HepG2 (cell line): ENCODE measurements at regions not wholly inside any gene's neighbourhood (a gene's known extent, or its start where the extent isn't known, plus 50 kb on each side); places are given as distances from the start of the nearest gene placed in this dataset.

Experiments used
- ELF1 ChIP-seq: sonication (generic); formaldehyde crosslinking; IDR thresholded peaks from 2 replicates; pipeline ENCODE4 v1.4.0; 2020; ENCODE audit warnings: missing genetic modification reagents
- EP300 ChIP-seq, 3 experiments: sonication (generic) in 1 of 3; formaldehyde crosslinking in 1 of 3; IDR thresholded peaks; 2 replicates each; pipeline versions ENCODE4 v1.5.1 to v1.6.1; 2011 to 2020; ENCODE audit warnings: low read depth in 2 of 3, low read length in 2 of 3, borderline replicate concordance in 1 of 3, improper control_type of control experiment in 1 of 3, mild to moderate bottlenecking in 1 of 3, missing genetic modification reagents in 1 of 3, moderate library complexity in 1 of 3
- GATA4 ChIP-seq: sonication (generic); IDR thresholded peaks from 2 replicates; pipeline ENCODE4 v1.6.1; 2016; ENCODE audit warnings: antibody characterized with exemption, low read depth, borderline replicate concordance
- GPN1 ChIP-seq: sonication (generic); formaldehyde crosslinking; IDR thresholded peaks from 2 replicates; pipeline ENCODE4 v1.5.1; 2020; ENCODE audit warnings: missing genetic modification reagents, borderline replicate concordance
- HNRNPH1 ChIP-seq: fragments of 200-400 bp; formaldehyde crosslinking; optimal IDR thresholded peaks from 2 replicates; pipeline ENCODE3; 2017; ENCODE audit warnings: mild to moderate bottlenecking, low read depth, low read length
- IKZF1 ChIP-seq: fragments of 450-650 bp; IDR thresholded peaks from 2 replicates; pipeline ENCODE4 v1.7.1; 2016
- KLF15 ChIP-seq: sonication (generic); formaldehyde crosslinking; IDR thresholded peaks from 2 replicates; pipeline ENCODE4 v1.8.1; 2023; ENCODE audit warnings: borderline replicate concordance, mild to moderate bottlenecking, inconsistent platforms, missing genetic modification reagents, mixed read lengths
- NFKB2 ChIP-seq: sonication (generic); formaldehyde crosslinking; IDR thresholded peaks from 2 replicates; pipeline ENCODE4 v1.4.0; 2020; ENCODE audit warnings: missing genetic modification reagents, borderline replicate concordance
- PCBP2 ChIP-seq: fragments of 200-400 bp; formaldehyde crosslinking; optimal IDR thresholded peaks from 2 replicates; pipeline ENCODE3; 2018; ENCODE audit warnings: low read length, low read depth; ENCODE audit not compliant: poor library complexity, severe bottlenecking
- PRPF4 ChIP-seq: fragments of 200-400 bp; formaldehyde crosslinking; IDR thresholded peaks from 2 replicates; pipeline ENCODE4 v1.6.1; 2016; ENCODE audit warnings: low read length, low read depth; ENCODE audit not compliant: poor library complexity, severe bottlenecking
- SIX1 ChIP-seq: sonication (generic); formaldehyde crosslinking; IDR thresholded peaks from 2 replicates; pipeline ENCODE4 v1.4.0; 2020; ENCODE audit warnings: missing genetic modification reagents, borderline replicate concordance
- TBP ChIP-seq: sonication (generic); formaldehyde crosslinking; IDR thresholded peaks from 2 replicates; pipeline ENCODE4 v1.5.0; 2020; ENCODE audit warnings: missing genetic modification reagents
- ZNF775 ChIP-seq: sonication (generic); formaldehyde crosslinking; IDR thresholded peaks from 2 replicates; pipeline ENCODE4 v1.4.0; 2020; ENCODE audit warnings: missing genetic modification reagents, mild to moderate bottlenecking, moderate library complexity, borderline replicate concordance
- TF ChIP-seq, protein P1 (sequence below): IDR thresholded peaks from 2 replicates; pipeline ENCODE4 v1.6.1; 2016; ENCODE audit warnings: low read depth, control low read depth
- TF ChIP-seq, protein P2 (sequence below): sonication (generic); formaldehyde crosslinking; IDR thresholded peaks from 2 replicates; pipeline ENCODE4 v1.5.0; 2020; ENCODE audit warnings: mild to moderate bottlenecking, missing genetic modification reagents, borderline replicate concordance
- TF ChIP-seq, protein P3 (sequence below): sonication (generic); formaldehyde crosslinking; IDR thresholded peaks from 2 replicates; pipeline ENCODE4 v1.4.0; 2020; ENCODE audit warnings: missing genetic modification reagents
- TF ChIP-seq, protein P4 (sequence below): sonication (generic); formaldehyde crosslinking; IDR thresholded peaks from 2 replicates; pipeline ENCODE4 v1.4.0; 2020; ENCODE audit warnings: missing genetic modification reagents, mild to moderate bottlenecking, borderline replicate concordance

DNA sequence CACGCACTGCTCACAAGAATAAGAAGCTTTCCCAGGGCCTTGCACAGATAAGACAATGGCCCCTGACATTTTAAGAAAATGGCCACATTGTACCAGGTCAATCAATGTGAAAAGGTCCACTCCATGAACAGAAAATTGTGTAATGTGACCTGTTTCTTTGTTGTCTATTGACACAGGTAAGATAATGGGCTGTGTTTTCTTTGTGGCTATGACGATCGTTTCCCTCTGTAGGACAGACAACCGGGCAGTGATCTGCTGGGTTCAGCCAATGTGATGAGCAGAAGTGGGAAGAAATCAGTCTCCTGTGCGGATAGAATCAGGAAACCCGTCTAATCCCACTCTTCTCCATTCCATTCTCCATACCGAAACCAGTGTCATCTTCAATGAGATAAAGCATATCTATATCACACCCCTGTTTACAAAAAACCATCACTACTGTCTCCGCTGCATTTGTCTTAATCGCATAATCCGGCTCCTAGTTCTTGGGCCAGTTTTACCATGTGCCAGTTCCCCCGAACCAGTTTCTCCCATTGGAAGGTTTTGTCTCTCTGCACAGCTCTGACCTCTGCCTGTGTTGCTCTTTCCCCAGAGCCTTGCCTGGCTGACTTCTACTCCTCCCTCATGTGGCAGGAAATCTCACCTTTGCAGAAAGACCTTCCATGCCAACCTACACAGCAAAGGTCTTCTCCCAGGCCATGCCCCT is 66.9 kb upstream of the ATF7IP2 start (continued):
- TF ChIP-seq, protein P1, sequence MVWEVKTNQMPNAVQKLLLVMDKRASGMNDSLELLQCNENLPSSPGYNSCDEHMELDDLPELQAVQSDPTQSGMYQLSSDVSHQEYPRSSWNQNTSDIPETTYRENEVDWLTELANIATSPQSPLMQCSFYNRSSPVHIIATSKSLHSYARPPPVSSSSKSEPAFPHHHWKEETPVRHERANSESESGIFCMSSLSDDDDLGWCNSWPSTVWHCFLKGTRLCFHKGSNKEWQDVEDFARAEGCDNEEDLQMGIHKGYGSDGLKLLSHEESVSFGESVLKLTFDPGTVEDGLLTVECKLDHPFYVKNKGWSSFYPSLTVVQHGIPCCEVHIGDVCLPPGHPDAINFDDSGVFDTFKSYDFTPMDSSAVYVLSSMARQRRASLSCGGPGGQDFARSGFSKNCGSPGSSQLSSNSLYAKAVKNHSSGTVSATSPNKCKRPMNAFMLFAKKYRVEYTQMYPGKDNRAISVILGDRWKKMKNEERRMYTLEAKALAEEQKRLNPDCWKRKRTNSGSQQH: peak; percentile 53; the same call in 1 of the 2 replicates
- TF ChIP-seq EP300 (IDR thresholded peaks at IDR 0.05; ENCODE audit: low read depth in 2 of 2, low read length in 2 of 2): peak; percentile 93 to 96; a peak in 3 of 4 replicates
- peak; percentile 82 for TF ChIP-seq EP300 (CRISPR knock-in tag; IDR thresholded peaks at IDR 0.05; ENCODE audit: borderline replicate concordance)
- TF ChIP-seq KLF15: no peak
- no peak for TF ChIP-seq GPN1
- no peak for TF ChIP-seq NFKB2
- TF ChIP-seq, protein P2, sequence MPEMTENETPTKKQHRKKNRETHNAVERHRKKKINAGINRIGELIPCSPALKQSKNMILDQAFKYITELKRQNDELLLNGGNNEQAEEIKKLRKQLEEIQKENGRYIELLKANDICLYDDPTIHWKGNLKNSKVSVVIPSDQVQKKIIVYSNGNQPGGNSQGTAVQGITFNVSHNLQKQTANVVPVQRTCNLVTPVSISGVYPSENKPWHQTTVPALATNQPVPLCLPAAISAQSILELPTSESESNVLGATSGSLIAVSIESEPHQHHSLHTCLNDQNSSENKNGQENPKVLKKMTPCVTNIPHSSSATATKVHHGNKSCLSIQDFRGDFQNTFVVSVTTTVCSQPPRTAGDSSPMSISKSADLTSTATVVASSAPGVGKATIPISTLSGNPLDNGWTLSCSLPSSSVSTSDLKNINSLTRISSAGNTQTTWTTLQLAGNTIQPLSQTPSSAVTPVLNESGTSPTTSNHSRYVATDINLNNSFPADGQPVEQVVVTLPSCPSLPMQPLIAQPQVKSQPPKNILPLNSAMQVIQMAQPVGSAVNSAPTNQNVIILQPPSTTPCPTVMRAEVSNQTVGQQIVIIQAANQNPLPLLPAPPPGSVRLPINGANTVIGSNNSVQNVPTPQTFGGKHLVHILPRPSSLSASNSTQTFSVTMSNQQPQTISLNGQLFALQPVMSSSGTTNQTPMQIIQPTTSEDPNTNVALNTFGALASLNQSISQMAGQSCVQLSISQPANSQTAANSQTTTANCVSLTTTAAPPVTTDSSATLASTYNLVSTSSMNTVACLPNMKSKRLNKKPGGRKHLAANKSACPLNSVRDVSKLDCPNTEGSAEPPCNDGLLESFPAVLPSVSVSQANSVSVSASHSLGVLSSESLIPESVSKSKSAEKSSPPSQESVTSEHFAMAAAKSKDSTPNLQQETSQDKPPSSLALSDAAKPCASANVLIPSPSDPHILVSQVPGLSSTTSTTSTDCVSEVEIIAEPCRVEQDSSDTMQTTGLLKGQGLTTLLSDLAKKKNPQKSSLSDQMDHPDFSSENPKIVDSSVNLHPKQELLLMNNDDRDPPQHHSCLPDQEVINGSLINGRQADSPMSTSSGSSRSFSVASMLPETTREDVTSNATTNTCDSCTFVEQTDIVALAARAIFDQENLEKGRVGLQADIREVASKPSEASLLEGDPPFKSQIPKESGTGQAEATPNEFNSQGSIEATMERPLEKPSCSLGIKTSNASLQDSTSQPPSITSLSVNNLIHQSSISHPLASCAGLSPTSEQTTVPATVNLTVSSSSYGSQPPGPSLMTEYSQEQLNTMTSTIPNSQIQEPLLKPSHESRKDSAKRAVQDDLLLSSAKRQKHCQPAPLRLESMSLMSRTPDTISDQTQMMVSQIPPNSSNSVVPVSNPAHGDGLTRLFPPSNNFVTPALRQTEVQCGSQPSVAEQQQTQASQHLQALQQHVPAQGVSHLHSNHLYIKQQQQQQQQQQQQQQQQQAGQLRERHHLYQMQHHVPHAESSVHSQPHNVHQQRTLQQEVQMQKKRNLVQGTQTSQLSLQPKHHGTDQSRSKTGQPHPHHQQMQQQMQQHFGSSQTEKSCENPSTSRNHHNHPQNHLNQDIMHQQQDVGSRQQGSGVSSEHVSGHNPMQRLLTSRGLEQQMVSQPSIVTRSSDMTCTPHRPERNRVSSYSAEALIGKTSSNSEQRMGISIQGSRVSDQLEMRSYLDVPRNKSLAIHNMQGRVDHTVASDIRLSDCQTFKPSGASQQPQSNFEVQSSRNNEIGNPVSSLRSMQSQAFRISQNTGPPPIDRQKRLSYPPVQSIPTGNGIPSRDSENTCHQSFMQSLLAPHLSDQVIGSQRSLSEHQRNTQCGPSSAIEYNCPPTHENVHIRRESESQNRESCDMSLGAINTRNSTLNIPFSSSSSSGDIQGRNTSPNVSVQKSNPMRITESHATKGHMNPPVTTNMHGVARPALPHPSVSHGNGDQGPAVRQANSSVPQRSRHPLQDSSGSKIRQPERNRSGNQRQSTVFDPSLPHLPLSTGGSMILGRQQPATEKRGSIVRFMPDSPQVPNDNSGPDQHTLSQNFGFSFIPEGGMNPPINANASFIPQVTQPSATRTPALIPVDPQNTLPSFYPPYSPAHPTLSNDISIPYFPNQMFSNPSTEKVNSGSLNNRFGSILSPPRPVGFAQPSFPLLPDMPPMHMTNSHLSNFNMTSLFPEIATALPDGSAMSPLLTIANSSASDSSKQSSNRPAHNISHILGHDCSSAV (CRISPR knock-in tag): no peak
- TF ChIP-seq, protein P3, sequence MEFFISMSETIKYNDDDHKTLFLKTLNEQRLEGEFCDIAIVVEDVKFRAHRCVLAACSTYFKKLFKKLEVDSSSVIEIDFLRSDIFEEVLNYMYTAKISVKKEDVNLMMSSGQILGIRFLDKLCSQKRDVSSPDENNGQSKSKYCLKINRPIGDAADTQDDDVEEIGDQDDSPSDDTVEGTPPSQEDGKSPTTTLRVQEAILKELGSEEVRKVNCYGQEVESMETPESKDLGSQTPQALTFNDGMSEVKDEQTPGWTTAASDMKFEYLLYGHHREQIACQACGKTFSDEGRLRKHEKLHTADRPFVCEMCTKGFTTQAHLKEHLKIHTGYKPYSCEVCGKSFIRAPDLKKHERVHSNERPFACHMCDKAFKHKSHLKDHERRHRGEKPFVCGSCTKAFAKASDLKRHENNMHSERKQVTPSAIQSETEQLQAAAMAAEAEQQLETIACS (CRISPR knock-in tag): no peak
- TF ChIP-seq PCBP2: no peak
- peak; percentile 91 for TF ChIP-seq SIX1 (CRISPR knock-in tag)
- peak; percentile 51; the same call in 1 of the 2 replicates for TF ChIP-seq ELF1
- TF ChIP-seq TBP (CRISPR knock-in tag): no peak
- no peak for TF ChIP-seq PRPF4
- no peak for TF ChIP-seq ZNF775 (CRISPR knock-in tag)
- TF ChIP-seq GATA4: peak; percentile 94; the same call in 1 of the 2 replicates
- TF ChIP-seq, protein P4, sequence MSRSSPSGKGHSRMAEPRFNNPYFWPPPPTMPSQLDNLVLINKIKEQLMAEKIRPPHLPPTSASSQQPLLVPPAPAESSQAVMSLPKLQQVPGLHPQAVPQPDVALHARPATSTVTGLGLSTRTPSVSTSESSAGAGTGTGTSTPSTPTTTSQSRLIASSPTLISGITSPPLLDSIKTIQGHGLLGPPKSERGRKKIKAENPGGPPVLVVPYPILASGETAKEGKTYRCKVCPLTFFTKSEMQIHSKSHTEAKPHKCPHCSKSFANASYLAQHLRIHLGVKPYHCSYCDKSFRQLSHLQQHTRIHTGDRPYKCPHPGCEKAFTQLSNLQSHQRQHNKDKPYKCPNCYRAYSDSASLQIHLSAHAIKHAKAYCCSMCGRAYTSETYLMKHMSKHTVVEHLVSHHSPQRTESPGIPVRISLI: peak; percentile 86
- no peak for TF ChIP-seq IKZF1
- no peak for TF ChIP-seq HNRNPH1
